HG03045 (cell line): ENCODE measurements at regions not wholly inside any gene's neighbourhood (a gene's known extent, or its start where the extent isn't known, plus 50 kb on each side); places are given as distances from the start of the nearest gene placed in this dataset.
A peak's percentile ranks its signal among the peaks of the same experiment; 100 is the strongest.

Experiments used
- ATAC-seq: cut with Tn5 transposase; IDR thresholded peaks from one replicate; pipeline ENCODE4 v1.9.1; 2021; ENCODE audit warnings: mild to moderate bottlenecking, moderate library complexity; ENCODE audit not compliant: unreplicated experiment

- ATAC-seq, result no peak
Observed at GRCh38 chr12:124490584-124491305, 76.7 kb downstream of the NCOR2 start.

- ATAC-seq, result no peak
Observed at GRCh38 chr12:124489915-124490583, 77.4 kb downstream of the NCOR2 start.

- no peak for ATAC-seq
Observed at GRCh38 chr12:124489220-124489619, 78.2 kb downstream of the NCOR2 start.

DNA sequence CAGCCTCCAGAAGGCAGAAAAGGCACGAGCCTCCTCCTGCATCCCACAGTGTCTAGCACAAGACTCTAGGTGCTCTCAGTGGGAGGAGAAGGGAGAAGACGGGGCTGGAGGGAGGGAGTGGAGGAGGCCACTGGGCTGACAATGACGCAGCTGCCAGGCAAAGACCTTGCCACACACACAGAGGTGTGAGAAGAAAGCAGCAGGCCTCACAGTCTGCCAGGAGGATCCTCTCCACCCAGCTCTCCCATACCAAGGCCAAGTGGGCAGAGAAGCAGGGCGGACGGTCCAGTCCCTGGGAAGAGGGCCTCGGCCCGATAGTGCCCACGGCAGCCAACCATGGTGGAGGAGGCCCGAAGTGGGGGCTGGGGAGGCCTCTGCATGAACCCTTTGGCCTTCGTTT, 78.9 kb downstream of the NCOR2 start:
- no peak for ATAC-seq

GRCh38 chr12:124487834-124488165, 79.6 kb downstream of the NCOR2 start:
- ATAC-seq, result no peak

GRCh38 chr12:124487066-124487833, 80.2 kb downstream of the NCOR2 start:
- ATAC-seq, result no peak

- no peak for ATAC-seq
Observed at GRCh38 chr12:124486346-124486963, 81.0 kb downstream of the NCOR2 start.

DNA sequence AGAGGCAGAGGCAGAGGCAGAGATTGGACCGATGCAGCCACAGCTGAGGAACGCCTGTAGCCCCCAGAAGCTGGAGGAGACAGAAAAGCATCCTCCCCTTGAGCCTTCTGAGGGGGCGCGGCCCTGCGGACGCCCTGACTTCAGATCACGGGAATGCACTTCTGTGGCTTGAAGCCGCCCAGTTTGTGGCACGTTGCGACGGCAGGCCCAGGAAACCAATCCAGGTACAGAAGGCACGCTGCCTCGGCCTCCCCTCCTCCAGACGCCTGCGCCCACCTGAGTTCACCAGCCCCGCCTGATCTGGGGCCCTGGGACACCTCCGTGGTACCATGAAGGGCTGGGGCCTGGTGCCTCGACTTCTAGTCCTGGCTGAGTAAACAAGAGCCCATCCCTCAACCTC, 82.0 kb downstream of the NCOR2 start:
- ATAC-seq, result no peak

- ATAC-seq, result no peak
Observed at GRCh38 chr12:124484526-124484953, 82.9 kb downstream of the NCOR2 start.

DNA sequence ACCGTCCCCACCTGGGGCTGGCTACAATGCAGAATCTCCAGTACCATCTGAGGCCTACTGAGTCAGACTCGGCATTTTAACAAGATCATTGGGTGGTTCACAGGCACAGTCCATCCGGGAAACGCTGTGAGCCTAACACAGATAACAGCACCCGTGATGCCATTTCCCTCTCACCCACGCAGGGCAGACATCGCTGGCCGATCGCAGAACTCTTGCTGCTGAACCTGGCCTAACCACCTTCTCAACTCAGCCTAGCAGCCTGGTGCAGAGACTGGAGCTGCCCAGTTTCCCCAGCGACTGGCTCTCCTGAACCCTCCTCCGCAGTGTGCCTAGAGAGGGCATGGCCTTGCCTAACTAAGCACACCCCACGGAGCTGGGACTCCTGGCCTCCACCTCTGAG, 83.3 kb downstream of the NCOR2 start:
- ATAC-seq, result no peak

GRCh38 chr12:124482901-124483799, 84.3 kb downstream of the NCOR2 start:
- ATAC-seq, result no peak

- ATAC-seq, result no peak
Observed at GRCh38 chr12:124482567-124482893, 84.9 kb downstream of the NCOR2 start.

GRCh38 chr12:124481772-124482566, 85.4 kb downstream of the NCOR2 start:
- no peak for ATAC-seq

DNA sequence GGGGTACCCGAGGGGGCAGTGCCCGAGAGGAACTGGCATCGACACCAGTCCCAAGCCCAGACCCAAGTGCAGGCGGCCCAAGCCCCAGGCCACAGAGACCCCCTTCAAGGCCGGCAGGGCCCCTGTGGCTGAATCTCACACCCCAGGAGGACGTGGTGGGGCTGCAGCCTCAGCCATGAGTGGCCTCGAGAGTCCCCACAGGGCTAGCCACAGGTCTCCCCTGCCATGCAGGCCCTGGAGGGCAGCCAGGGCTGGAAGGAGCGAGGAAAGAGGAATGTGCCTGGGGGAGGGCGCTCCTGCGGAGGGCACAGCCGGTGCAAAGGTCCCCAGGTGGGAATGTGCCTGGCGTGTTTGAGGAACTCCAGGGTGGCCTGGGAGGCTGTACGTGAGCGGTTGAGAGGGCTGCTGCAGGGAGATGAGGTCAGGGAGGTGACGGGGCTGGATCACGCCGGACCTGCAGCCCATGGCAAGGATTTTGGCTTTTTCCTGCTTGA, 86.1 kb downstream of the NCOR2 start:
- ATAC-seq, result no peak

DNA sequence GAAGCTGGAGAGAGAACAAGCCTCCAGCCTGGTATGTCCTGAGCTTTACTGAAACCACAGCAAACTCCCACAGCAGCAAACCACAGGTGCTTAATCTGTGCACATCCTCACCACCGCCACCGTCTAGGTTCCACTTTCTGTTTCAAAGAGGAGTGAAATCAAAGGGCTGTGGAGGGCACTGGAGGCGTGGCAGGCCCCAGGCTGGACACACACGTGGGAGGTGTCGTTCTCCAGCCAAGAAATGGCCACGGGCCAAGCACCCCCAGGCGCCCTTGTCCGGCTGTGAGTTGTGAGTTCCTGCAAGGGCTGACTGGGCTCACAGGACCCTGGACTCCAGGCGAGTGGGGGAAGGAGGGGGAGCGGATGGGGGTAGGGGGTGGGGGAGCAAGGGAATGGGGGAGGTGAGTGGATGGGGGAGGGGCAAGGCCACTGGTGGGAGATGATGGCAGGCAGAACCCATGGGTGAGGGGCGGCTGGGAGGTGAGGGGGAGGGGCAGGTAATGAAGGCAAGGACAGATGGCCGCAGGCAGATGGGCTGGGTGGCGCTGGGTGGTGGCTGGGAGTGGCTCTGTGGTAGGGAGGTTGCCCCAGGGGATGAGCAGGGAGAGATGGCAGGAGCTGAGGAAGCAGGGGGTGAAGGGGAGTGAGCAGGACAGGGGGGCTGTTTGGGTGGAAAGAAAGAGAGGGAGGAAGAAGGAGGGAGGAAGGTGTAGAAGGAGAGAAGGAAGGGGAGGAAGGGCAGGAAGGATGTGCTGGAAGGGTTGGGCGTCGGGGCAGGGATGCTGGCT, 86.7 kb downstream of the NCOR2 start:
- peak; percentile 78 for ATAC-seq

DNA sequence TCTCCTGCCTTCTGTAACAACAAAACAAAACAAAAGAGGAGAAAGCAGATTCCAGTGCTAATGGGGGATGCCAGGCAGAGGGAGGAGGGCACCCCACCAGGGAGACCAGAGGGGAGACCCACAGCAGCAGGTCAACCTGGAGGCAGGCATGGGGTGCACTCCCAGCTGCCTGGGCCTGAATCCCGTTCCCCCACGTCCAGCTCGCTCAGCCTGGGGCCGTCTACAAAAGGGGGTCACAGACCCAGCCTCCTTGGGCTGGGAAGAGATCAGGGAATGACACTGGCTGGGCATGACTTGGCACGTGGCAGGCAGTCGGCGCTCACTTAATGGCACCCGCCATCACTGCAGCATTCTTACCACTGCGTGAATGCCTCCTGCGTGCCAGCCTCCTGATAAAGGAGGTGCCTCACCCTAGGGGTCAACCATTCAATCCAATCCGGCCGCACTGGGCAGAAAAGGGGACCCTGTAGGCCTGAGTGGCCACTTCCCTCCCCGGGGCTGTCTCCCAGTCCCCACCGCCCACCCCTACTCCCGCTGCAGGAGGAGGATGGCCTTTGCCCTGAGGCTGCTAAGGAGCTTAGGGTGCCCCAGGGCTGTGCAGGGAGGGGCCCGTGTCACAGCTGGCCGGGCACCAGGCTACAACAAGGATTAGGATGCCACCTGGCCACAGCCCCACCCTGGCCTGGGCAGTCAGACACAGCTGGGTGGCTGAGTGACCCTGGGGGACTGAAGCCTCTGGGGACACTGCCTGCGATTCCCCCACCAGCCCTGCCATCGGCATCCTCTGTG, 87.5 kb downstream of the NCOR2 start:
- peak; percentile 22 for ATAC-seq

- ATAC-seq, result no peak
Observed at GRCh38 chr12:124478985-124479645, 88.3 kb downstream of the NCOR2 start.

DNA sequence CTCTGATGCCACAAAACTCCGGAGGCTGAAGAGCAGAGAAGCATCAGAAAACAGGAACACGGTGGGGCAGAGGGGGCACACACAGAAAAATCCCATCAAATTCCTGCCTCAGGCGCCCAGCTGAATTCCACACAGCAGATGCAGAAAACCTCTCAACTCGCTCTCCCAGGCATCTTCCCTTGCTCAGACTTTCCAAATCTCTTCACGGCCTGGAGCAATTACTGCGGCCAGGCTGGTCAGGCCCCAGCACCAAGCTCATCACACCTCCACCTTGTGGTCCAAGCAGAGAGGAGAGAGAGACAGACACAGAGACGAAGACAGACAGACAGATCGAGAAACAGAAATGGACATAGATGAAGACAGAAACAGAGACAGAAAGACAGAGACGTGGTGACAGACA, 89.0 kb downstream of the NCOR2 start:
- no peak for ATAC-seq
